Loucy (cell line): ENCODE measurements at regions not wholly inside any gene's neighbourhood (a gene's known extent, or its start where the extent isn't known, plus 50 kb on each side); places are given as distances from the start of the nearest gene placed in this dataset.
A peak's percentile ranks its signal among the peaks of the same experiment; 100 is the strongest.
"Not testable (repeated sequence)": the region's sequence is repeated elsewhere in the genome, so short reads cannot be mapped to it uniquely, and the experiment has no call there.

Experiments used
- H2AFZ ChIP-seq: fragments of 200-600 bp; sonication (generic); 2 replicates; pipeline ENCODE4 v1.6.0; 2016; ENCODE audit warnings: antibody characterized with exemption, mild to moderate bottlenecking, low read length, moderate library complexity
- H3F3A ChIP-seq: fragments of 200-600 bp; 2 replicates; pipeline ENCODE4 v1.6.0; 2016; ENCODE audit warnings: antibody characterized with exemption, low read depth, mild to moderate bottlenecking
- H3K27me3 ChIP-seq: fragments of 200-600 bp; sonication (generic); 2 replicates; pipeline ENCODE4 v1.6.1; 2014; ENCODE audit warnings: low read length, mild to moderate bottlenecking; ENCODE audit not compliant: insufficient read depth, poor library complexity, severe bottlenecking
- H3K36me3 ChIP-seq: fragments of 200-600 bp; sonication (generic); 2 replicates; pipeline ENCODE4 v1.6.1; 2016; ENCODE audit warnings: low read length; ENCODE audit not compliant: insufficient read depth
- H3K4me1 ChIP-seq: fragments of 200-600 bp; sonication (generic); 2 replicates; pipeline ENCODE4 v1.5.1; 2014; ENCODE audit warnings: low read length, mild to moderate bottlenecking; ENCODE audit not compliant: insufficient read depth, poor library complexity, severe bottlenecking
- H3K4me2 ChIP-seq: fragments of 200-600 bp; sonication (generic); 2 replicates; pipeline ENCODE4 v1.6.0; 2014; ENCODE audit warnings: antibody characterized with exemption, low read length, low read depth, mild to moderate bottlenecking; ENCODE audit not compliant: poor library complexity, severe bottlenecking
- H3K4me3 ChIP-seq: fragments of 200-600 bp; sonication (generic); 2 replicates; pipeline ENCODE4 v1.5.1; 2014; ENCODE audit warnings: low read length, mild to moderate bottlenecking, mixed read lengths; ENCODE audit not compliant: poor library complexity, severe bottlenecking
- H3K79me2 ChIP-seq: fragments of 200-600 bp; sonication (generic); 2 replicates; pipeline ENCODE4 v1.6.1; 2014; ENCODE audit warnings: low read length; ENCODE audit not compliant: insufficient read depth
- H3K9ac ChIP-seq: fragments of 200-600 bp; sonication (generic); 2 replicates; pipeline ENCODE4 v1.6.0; 2014; ENCODE audit warnings: mild to moderate bottlenecking, low read depth, low read length, moderate library complexity; ENCODE audit not compliant: poor library complexity, severe bottlenecking
- H3K9me2 ChIP-seq: fragments of 200-600 bp; sonication (generic); replicated peaks from 2 replicates; pipeline ENCODE4 v1.6.1; 2016; ENCODE audit warnings: low read depth, low read length, mixed read lengths
- H3K9me3 ChIP-seq: fragments of 200-600 bp; sonication (generic); 2 replicates; pipeline ENCODE4 v1.6.1; 2014; ENCODE audit warnings: mild to moderate bottlenecking, antibody characterized with exemption, low read length, low read depth; ENCODE audit not compliant: insufficient read depth
- H4K20me1 ChIP-seq: fragments of 200-600 bp; sonication (generic); 2 replicates; pipeline ENCODE4 v1.6.0; 2014; ENCODE audit warnings: antibody characterized with exemption, low read length, mild to moderate bottlenecking; ENCODE audit not compliant: insufficient read depth, poor library complexity, severe bottlenecking
- EZH2phosphoT487 ChIP-seq: fragments of 200-600 bp; IDR thresholded peaks from 2 replicates; pipeline ENCODE4 v1.6.1; 2018; ENCODE audit warnings: antibody characterized with exemption, mild to moderate bottlenecking, moderate library complexity, borderline replicate concordance
- TF ChIP-seq, protein P1 (sequence below): fragments of 200-600 bp; sonication (generic); conservative IDR thresholded peaks from 2 replicates; pipeline ENCODE4 v1.5.1; 2014; ENCODE audit warnings: mild to moderate bottlenecking, antibody characterized with exemption, low read length

DNA sequence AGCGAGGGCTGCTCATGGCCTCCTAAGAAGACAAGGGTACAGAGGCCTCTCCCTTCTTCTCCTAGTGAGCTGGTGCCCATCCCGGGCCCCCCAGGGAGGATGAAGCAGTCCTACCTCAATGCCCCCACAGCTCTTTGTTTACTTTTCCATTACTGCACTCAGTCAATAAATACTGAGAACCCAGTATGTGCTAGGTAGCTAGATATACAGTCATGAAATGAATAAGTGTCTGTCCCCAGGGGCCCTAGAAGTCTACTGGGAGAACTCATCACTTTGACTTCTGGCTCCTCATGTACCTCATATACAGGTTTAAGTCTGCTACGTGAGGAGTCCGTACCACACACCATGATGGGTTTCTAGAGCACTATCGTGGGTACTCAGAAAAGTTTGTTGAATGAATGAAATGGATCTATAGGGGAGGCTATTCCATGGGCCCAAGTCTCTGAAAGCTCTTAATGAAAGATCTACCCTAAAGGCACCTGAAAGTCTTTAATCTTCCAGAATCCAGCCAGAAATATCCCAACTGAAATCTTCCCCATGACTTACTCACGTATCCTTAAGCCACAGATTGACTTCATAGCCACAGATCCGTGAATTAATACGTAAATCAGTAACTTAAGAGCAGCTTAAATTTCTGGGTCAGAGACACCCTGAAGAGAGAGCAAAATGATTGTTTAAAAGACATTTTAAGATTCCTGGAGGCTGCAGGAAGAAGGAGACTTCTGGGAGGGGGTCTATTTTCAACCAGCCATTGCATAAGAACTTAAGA, 51.6 kb upstream of the POMP start:
- peaks cover 48% of the 10 kb centered on the region for H3K4me1 ChIP-seq
- H3K9me2 ChIP-seq = no peaks in the 10 kb centered on the region
- no peak overlapping the region for H3K4me3 ChIP-seq
- H3K27me3 ChIP-seq = no peaks in the 10 kb centered on the region
- no peaks in the 10 kb centered on the region for H3K79me2 ChIP-seq
- peaks cover 4% of the 10 kb centered on the region for H3F3A ChIP-seq
- H2AFZ ChIP-seq = no peak overlapping the region
- no peaks in the 10 kb centered on the region for H4K20me1 ChIP-seq
- H3K9me3 ChIP-seq = no peaks in the 10 kb centered on the region
- TF ChIP-seq, protein P1, sequence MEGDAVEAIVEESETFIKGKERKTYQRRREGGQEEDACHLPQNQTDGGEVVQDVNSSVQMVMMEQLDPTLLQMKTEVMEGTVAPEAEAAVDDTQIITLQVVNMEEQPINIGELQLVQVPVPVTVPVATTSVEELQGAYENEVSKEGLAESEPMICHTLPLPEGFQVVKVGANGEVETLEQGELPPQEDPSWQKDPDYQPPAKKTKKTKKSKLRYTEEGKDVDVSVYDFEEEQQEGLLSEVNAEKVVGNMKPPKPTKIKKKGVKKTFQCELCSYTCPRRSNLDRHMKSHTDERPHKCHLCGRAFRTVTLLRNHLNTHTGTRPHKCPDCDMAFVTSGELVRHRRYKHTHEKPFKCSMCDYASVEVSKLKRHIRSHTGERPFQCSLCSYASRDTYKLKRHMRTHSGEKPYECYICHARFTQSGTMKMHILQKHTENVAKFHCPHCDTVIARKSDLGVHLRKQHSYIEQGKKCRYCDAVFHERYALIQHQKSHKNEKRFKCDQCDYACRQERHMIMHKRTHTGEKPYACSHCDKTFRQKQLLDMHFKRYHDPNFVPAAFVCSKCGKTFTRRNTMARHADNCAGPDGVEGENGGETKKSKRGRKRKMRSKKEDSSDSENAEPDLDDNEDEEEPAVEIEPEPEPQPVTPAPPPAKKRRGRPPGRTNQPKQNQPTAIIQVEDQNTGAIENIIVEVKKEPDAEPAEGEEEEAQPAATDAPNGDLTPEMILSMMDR = no peak
- TF ChIP-seq EZH2phosphoT487 = no peak
- H3K4me2 ChIP-seq = no peak overlapping the region
- H3K36me3 ChIP-seq = no peaks in the 10 kb centered on the region
- H3K9ac ChIP-seq = no peak overlapping the region

DNA sequence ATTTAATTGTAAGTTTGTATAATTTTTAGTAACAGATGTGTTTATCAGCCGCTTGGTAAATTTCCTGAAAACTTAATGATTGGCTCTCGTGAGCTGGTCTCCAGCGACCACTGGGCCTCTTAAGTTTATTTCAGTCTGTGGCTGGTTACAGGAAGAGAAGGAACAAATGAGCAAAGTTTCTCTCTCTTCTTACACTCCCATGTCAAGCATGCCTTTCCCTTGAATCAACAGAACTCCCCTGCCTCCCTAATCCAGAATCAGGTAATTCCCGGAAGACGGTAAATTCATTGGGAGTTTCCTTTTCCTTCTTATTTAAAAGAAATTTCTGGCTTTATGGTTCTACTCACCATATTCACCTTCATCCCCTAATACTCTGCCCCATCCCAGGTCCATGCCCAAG, 52.5 kb upstream of the POMP start:
- no peaks in the 10 kb centered on the region for H3K27me3 ChIP-seq
- H3K79me2 ChIP-seq = no peaks in the 10 kb centered on the region
- H3K4me1 ChIP-seq = peaks cover 39% of the 10 kb centered on the region
- H3K4me3 ChIP-seq = no peak overlapping the region
- TF ChIP-seq, protein P1 = no peak
- TF ChIP-seq EZH2phosphoT487 = no peak
- no peak overlapping the region for H3K4me2 ChIP-seq
- H3F3A ChIP-seq = peaks cover 3% of the 10 kb centered on the region
- H4K20me1 ChIP-seq = no peaks in the 10 kb centered on the region
- no peak overlapping the region for H3K9ac ChIP-seq
- no peaks in the 10 kb centered on the region for H3K9me3 ChIP-seq
- no peaks in the 10 kb centered on the region for H3K36me3 ChIP-seq
- H2AFZ ChIP-seq = peak overlapping the region; percentile 35; the same call in 1 of the 2 replicates
- H3K9me2 ChIP-seq = no peaks in the 10 kb centered on the region

DNA sequence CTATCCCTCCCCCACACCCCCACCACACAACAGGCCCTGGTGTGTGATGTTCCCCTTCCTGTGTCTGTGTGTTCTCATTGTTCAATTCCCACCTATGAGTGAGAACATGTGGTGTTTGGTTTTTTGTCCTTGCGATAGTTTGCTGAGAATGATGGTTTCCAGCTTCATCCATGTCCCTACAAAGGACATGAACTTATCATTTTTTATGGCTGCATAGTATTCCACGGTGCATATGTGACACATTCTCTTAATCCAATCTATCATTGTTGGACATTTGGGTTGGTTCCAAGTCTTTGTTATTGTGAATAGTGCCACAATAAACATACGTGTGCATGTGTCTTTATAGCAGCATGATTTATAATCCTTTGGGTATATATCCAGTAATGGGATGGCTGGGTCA, 53.8 kb upstream of the POMP start:
- not testable (repeated sequence) for H3K9me2 ChIP-seq, H2AFZ ChIP-seq, H3K9ac ChIP-seq, H3K79me2 ChIP-seq, H3K9me3 ChIP-seq, H4K20me1 ChIP-seq, H3K36me3 ChIP-seq, H3K4me3 ChIP-seq, H3K4me2 ChIP-seq, H3F3A ChIP-seq, H3K27me3 ChIP-seq
- H3K4me1 ChIP-seq = peaks cover 25% of the 10 kb centered on the region

DNA sequence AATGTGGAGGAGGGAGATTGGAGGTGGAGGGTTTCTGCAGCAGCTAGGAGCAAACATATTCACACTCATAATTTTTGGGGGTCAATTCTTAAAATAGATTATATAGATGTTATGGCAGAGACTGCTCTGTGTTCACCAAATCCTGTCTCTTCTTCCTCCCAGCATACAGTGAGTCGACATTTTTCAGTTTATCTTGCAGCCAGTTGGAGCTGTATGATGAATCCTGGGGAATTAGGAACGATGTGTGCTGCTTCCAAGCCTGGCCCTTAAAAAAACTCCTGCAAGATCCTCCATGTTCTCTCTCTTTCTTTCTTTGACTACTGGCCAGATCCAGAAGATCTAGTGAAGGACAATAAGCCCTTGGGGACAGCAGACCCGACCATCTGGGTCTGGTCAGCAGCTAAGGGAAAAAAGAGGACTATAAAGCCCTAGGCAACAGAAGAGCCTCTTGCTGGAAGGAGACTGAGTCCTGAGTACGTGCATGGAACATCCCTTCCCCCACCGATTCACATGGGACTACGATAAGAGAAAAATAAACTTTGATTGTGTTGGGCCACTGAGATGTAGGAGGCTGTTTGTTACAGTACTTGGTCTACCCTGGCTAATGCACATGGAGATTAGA, 55.8 kb upstream of the POMP start:
- H3K4me3 ChIP-seq = no peak overlapping the region
- no peak overlapping the region for H3K4me2 ChIP-seq
- peaks cover 12% of the 10 kb centered on the region for H3K4me1 ChIP-seq
- no peaks in the 10 kb centered on the region for H3K9me3 ChIP-seq
- TF ChIP-seq, protein P1 = no peak
- no peak for TF ChIP-seq EZH2phosphoT487
- no peaks in the 10 kb centered on the region for H3K27me3 ChIP-seq
- H3K9me2 ChIP-seq = no peaks in the 10 kb centered on the region
- H3K36me3 ChIP-seq = no peaks in the 10 kb centered on the region
- peak overlapping the region; percentile 56; the same call in 1 of the 2 replicates for H2AFZ ChIP-seq
- H3K79me2 ChIP-seq = no peaks in the 10 kb centered on the region
- no peaks in the 10 kb centered on the region for H3F3A ChIP-seq
- no peaks in the 10 kb centered on the region for H4K20me1 ChIP-seq
- no peak overlapping the region for H3K9ac ChIP-seq
